HuH-7 (cell line): ENCODE measurements at regions not wholly inside any gene's neighbourhood (a gene's known extent, or its start where the extent isn't known, plus 50 kb on each side); places are given as distances from the start of the nearest gene placed in this dataset.
"Not testable (repeated sequence)": the region's sequence is repeated elsewhere in the genome, so short reads cannot be mapped to it uniquely, and the experiment has no call there.

Source experiments
- DNase-seq: peaks from one replicate; pipeline ENCODE4 v3.0.0; 2011; ENCODE audit warnings: low spot score

- DNase-seq: no peak
These were observed 170.7 kb upstream of the ZNF618 start for GRCh38 chr9:113705306-113705927.

- peak; percentile 36 for DNase-seq
These were observed 170.1 kb upstream of the ZNF618 start for GRCh38 chr9:113705928-113706519.

- no peak for DNase-seq
These were observed 168.0 kb upstream of the ZNF618 start for GRCh38 chr9:113707953-113708695.

GRCh38 chr9:113708821-113709713 lies 167.0 kb upstream of the ZNF618 start:
- no peak for DNase-seq

- DNase-seq: no peak
These were observed 166.4 kb upstream of the ZNF618 start for GRCh38 chr9:113709721-113710120.

GRCh38 chr9:113711251-113711650 lies 164.9 kb upstream of the ZNF618 start:
- DNase-seq: no peak

GRCh38 chr9:113712053-113712452 lies 164.1 kb upstream of the ZNF618 start:
- no peak for DNase-seq

GRCh38 chr9:113715086-113715485 lies 161.0 kb upstream of the ZNF618 start:
- no peak for DNase-seq

- DNase-seq: no peak
These were observed 156.2 kb upstream of the ZNF618 start for GRCh38 chr9:113719919-113720318.

- no peak for DNase-seq
These were observed 155.6 kb upstream of the ZNF618 start for GRCh38 chr9:113720495-113720894.

- no peak for DNase-seq
These were observed 154.3 kb upstream of the ZNF618 start for GRCh38 chr9:113721856-113722255.

GRCh38 chr9:113724202-113724601 lies 151.9 kb upstream of the ZNF618 start:
- no peak for DNase-seq

- no peak for DNase-seq
These were observed 147.1 kb upstream of the ZNF618 start for GRCh38 chr9:113728989-113729388.

GRCh38 chr9:113734826-113735225 lies 141.3 kb upstream of the ZNF618 start:
- no peak for DNase-seq

- DNase-seq: peak; percentile 49
These were observed 138.4 kb upstream of the ZNF618 start for GRCh38 chr9:113737517-113738271.

- DNase-seq: no peak
These were observed 137.6 kb upstream of the ZNF618 start for GRCh38 chr9:113738496-113738892.

- DNase-seq: no peak
These were observed 137.1 kb upstream of the ZNF618 start for GRCh38 chr9:113738893-113739604.

- not testable (repeated sequence) for DNase-seq
These were observed 136.3 kb upstream of the ZNF618 start for GRCh38 chr9:113739605-113740507.

- DNase-seq: not testable (repeated sequence)
These were observed 135.3 kb upstream of the ZNF618 start for GRCh38 chr9:113740508-113741500.
